HL-60 (cell line): ENCODE measurements at regions not wholly inside any gene's neighbourhood (a gene's known extent, or its start where the extent isn't known, plus 50 kb on each side); places are given as distances from the start of the nearest gene placed in this dataset.

Experiments
- DNase-seq, 2 experiments: peaks; one replicate each; pipeline ENCODE4 v3.0.0-alpha.2; 2010 to 2020; ENCODE audit warnings: low read depth in 1 of 2, low spot score in 1 of 2
- H3K27ac ChIP-seq: fragments of 250-450 bp; sonication (Bioruptor Pico); replicated peaks from 2 replicates; pipeline ENCODE4 v1.5.1; 2020; ENCODE audit warnings: mild to moderate bottlenecking, moderate library complexity
- H3K27me3 ChIP-seq: fragments of 250-450 bp; sonication (Bioruptor Pico); 2 replicates; pipeline ENCODE4 v1.5.1; 2021; ENCODE audit warnings: mild to moderate bottlenecking, moderate library complexity; ENCODE audit not compliant: insufficient read depth, poor library complexity, severe bottlenecking
- H3K4me3 ChIP-seq: replicated peaks from 2 replicates; pipeline ENCODE4 v1.5.1; 2011; ENCODE audit warnings: mild to moderate bottlenecking, control low read depth, low read length; ENCODE audit not compliant: insufficient read depth
- CTCF ChIP-seq: IDR thresholded peaks from one replicate; pipeline ENCODE4 v1.5.1; 2011; ENCODE audit warnings: low read length, control low read depth, inconsistent platforms; ENCODE audit not compliant: insufficient read depth
- GABPA ChIP-seq: IDR thresholded peaks from 2 replicates; pipeline ENCODE4 v1.6.1; 2012; ENCODE audit warnings: low read depth
- POLR2AphosphoS5 ChIP-seq: IDR thresholded peaks from 2 replicates; pipeline ENCODE4 v1.6.1; 2012; ENCODE audit warnings: low read depth
- REST ChIP-seq: IDR thresholded peaks from 2 replicates; pipeline ENCODE4 v1.6.1; 2012; ENCODE audit warnings: low read depth; ENCODE audit not compliant: insufficient replicate concordance
- SPI1 ChIP-seq: IDR thresholded peaks from 2 replicates; pipeline ENCODE4 v1.6.1; 2012; ENCODE audit warnings: low read depth, mild to moderate bottlenecking, borderline replicate concordance

GRCh38 chr7:46681865-46682503 is 760.9 kb upstream of the IGFBP3 start:
- Histone ChIP-seq H3K27me3 (no peaks in the 10 kb centered on the region), H3K4me3 (no peak overlapping the region), H3K27ac (no peak overlapping the region)
- TF ChIP-seq REST = no peak
- no peak for TF ChIP-seq CTCF
- no peak for TF ChIP-seq SPI1
- TF ChIP-seq POLR2AphosphoS5 = no peak
- TF ChIP-seq GABPA = no peak
- DNase-seq = no peak

- Histone ChIP-seq H3K27ac (no peak overlapping the region), H3K4me3 (no peak overlapping the region), H3K27me3 (no peaks in the 10 kb centered on the region)
- TF ChIP-seq GABPA (no peak), REST (no peak)
- DNase-seq = no peak
Observed at GRCh38 chr7:46680147-46680546, 759.1 kb upstream of the IGFBP3 start.

- TF ChIP-seq GABPA = no peak
- TF ChIP-seq POLR2AphosphoS5 = no peak
- no peak for TF ChIP-seq CTCF
- TF ChIP-seq REST = no peak
- no peak for TF ChIP-seq SPI1
- Histone ChIP-seq H3K4me3 (no peak overlapping the region), H3K27me3 (no peaks in the 10 kb centered on the region), H3K27ac (no peak overlapping the region)
- DNase-seq = no peak
Observed at GRCh38 chr7:46679671-46680070, 758.6 kb upstream of the IGFBP3 start.
